Stimulated activated CD4-positive, alpha-beta T cell treated with anti-CD3 and anti-CD28 coated beads, Interleukin-2, amount 100 ng/mL, for 4 hours (primary cell): ENCODE measurements at regions not wholly inside any gene's neighbourhood (a gene's known extent, or its start where the extent isn't known, plus 50 kb on each side); places are given as distances from the start of the nearest gene placed in this dataset.

Experiments used
- DNase-seq: peaks from one replicate; pipeline ENCODE4 v3.0.0-alpha.2; 2020; ENCODE audit warnings: low read depth

DNA sequence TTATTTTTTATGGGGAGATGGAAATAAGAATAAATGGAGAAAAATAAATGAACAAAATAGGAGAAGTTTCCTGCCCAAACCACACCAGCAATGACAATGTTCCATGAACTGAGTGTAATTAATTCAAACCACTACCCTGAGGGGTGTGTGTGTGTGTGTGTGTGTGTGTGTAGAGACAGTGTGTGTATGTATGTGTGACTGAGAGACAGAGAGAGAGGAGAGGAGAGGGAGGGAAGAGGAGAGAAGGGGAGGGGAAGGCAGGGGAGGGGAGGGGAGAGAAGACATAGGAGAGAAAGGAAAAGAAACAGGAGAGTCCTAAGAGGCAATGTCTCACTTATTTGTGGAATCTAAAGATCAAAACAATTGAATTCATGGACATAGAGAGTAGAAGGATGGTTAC lies 65.0 kb upstream of the POU2AF1 start:
- no peak for DNase-seq

GRCh38 chr11:111443640-111444039 lies 64.6 kb upstream of the POU2AF1 start:
- DNase-seq: no peak

DNA sequence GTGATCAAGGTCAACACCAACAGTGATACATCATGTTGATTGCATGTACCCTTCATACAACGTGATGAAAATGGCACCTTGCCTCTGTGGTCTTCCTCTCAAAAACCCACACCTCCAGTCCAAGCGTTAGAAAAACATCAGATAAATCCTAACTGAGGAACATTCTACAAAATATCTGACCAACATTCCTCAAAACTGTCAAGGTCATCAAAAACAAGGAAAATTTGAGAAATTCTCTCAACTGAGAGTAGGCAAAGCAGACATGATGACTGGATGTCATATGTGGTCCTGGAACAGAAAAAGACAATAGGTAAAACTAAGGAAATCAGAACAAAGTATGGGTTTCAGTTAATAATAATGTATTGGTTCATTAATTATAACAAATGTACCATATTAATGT lies 64.0 kb upstream of the POU2AF1 start:
- DNase-seq: no peak

- no peak for DNase-seq
Observed at GRCh38 chr11:111441443-111441842, 62.4 kb upstream of the POU2AF1 start.

- DNase-seq: no peak
Observed at GRCh38 chr11:111440416-111441205, 61.5 kb upstream of the POU2AF1 start.

DNA sequence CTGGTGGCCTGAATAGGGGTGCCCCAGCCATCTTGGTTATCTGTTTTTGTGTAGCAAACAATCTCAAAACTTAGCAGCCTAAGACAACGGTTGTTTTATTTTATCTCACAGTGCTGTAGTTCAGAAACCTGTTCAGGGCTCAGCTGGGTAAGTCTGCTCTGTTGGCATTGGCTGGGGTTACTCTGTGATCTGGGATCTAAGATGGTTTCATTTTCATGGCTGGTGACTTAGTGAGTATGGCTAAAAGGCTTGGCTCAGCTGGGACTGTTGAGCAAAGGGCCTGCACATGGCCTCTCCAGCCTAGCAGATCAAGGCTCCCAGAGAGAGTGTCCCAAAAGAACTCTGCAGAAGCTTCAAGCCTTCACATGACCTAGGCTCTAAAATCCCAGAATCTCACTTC lies 60.8 kb upstream of the POU2AF1 start:
- DNase-seq: no peak

DNA sequence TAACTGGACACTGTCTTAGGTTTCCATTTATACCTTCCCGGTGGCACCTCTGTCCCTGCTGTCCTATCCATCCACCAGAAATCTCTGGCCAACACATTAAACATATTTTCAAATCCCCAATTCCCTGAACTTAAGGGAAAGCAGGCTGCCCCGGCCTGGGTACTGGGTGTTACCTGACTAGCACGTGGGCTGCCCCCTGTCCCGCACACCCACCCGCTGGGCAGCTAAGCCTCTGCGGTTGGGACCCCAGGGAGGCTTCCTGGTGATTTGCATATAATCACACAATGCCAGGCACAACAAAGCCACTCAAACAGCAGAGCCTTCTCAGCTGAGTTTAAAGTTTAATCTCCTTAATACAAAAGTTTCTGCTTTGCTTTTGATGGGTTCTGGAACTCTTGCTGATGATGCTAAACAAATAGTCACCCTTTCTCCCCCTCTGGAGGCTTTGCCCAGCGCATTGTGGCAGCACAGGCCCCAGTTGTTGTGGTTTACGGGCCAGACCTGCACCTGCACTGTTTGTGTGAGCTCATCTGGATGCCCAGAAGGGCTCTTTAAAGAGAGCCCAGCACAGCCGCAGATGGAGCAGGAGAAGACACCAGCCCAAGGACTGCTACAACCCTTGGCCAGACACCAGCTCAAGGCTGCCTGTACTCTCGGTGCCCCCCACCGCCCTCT lies 59.9 kb upstream of the POU2AF1 start:
- no peak for DNase-seq

GRCh38 chr11:111438168-111438567 lies 59.1 kb upstream of the POU2AF1 start:
- DNase-seq: no peak

DNA sequence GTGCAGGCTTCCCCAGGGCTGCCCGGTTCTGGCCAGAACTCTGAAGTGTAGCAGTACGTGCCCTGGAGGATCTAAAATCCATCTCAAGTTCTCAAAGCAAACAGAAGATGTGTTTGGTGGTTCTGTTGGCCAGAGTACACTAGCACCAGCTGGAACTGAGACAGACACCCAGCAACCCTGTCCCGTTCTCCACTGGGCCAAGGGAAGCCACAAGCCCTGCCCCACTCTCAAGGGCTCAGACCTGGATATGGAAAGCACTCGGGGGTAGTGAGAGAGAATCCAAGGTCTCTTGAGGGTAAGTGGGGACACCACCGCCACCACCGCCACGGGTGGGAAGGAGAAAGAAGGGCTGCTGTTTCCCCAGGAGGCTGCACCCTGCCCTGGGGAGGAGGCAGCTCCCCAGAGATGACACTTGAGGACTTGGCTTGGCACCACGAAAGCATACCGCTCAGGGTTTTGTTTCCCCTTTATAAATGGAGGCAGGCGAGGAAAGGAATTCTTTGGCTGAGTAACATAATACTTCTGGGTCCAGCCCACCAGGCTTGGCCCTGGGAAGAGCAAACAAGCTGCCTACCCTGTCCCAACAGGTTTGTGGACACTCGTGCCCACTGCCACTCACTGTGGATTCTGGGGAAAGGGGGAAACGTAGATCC lies 56.1 kb upstream of the POU2AF1 start:
- DNase-seq: no peak

DNA sequence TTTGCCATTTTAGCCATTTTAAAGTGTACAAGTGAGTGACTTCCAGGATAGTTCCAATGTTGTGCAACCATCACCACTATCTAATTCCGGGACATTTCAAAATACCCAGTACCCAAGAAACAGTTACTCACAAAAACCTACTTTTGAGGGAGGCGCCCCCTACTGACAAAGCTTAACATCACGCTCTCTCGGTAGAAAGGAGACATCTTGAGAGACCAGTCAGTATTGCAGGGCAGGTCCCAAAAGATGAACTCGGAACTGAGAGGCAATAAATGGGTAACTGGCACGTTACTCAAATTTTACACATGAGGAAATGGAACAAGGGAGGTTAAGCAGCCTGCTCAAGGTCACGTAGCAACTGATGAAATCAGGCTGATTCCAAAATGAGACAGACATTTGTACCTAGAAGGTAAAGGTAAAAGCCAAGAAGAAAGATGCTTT lies 50.0 kb upstream of the POU2AF1 start:
- DNase-seq: peak; percentile 53
